ENCODE measurements at regions not wholly inside any gene's neighbourhood (a gene's known extent, or its start where the extent isn't known, plus 50 kb on each side); places are given as distances from the start of the nearest gene placed in this dataset.

- TF ChIP-seq CREB1 (CRISPR knock-in tag; IDR thresholded peaks at IDR 0.05; ENCODE audit: low read depth), result no peak
- TF ChIP-seq, protein P1, sequence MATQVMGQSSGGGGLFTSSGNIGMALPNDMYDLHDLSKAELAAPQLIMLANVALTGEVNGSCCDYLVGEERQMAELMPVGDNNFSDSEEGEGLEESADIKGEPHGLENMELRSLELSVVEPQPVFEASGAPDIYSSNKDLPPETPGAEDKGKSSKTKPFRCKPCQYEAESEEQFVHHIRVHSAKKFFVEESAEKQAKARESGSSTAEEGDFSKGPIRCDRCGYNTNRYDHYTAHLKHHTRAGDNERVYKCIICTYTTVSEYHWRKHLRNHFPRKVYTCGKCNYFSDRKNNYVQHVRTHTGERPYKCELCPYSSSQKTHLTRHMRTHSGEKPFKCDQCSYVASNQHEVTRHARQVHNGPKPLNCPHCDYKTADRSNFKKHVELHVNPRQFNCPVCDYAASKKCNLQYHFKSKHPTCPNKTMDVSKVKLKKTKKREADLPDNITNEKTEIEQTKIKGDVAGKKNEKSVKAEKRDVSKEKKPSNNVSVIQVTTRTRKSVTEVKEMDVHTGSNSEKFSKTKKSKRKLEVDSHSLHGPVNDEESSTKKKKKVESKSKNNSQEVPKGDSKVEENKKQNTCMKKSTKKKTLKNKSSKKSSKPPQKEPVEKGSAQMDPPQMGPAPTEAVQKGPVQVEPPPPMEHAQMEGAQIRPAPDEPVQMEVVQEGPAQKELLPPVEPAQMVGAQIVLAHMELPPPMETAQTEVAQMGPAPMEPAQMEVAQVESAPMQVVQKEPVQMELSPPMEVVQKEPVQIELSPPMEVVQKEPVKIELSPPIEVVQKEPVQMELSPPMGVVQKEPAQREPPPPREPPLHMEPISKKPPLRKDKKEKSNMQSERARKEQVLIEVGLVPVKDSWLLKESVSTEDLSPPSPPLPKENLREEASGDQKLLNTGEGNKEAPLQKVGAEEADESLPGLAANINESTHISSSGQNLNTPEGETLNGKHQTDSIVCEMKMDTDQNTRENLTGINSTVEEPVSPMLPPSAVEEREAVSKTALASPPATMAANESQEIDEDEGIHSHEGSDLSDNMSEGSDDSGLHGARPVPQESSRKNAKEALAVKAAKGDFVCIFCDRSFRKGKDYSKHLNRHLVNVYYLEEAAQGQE (IDR thresholded peaks at IDR 0.05; ENCODE audit: unreplicated experiment), result no peak
- no peak for TF ChIP-seq EZH2phosphoT487 (IDR thresholded peaks at IDR 0.05; ENCODE audit: unreplicated experiment)
- no peak for TF ChIP-seq ZNF114 (CRISPR knock-in tag; IDR thresholded peaks at IDR 0.05)
- no peak for TF ChIP-seq ZNF462 (CRISPR knock-in tag; IDR thresholded peaks at IDR 0.05)
- no peak for TF ChIP-seq NANOG (IDR thresholded peaks at IDR 0.05; ENCODE audit: borderline replicate concordance)
- TF ChIP-seq CTCF (conservative IDR thresholded peaks at IDR 0.05; ENCODE audit: low read depth in 2 of 2), result no peak
- TF ChIP-seq EZH2 (IDR thresholded peaks at IDR 0.05; ENCODE audit: low read depth, unreplicated experiment), result no peak
- TF ChIP-seq POLR2AphosphoS5 (IDR thresholded peaks at IDR 0.05; ENCODE audit: low read depth), result no peak
Measured at GRCh38 chr1:5311147-5311546, 656.7 kb downstream of the AJAP1 start.

More at GRCh38 chr1:5311147-5311546, 656.7 kb downstream of the AJAP1 start:
- Histone ChIP-seq H3K4me1 (ENCODE audit: insufficient read depth) (no peaks in the 10 kb centered on the region), H3K4me3 (no peak overlapping the region), H3K36me3 (ENCODE audit: insufficient read depth) (no peaks in the 10 kb centered on the region; the same call in 1 of the 2 replicates), H3F3A (replicated peaks; ENCODE audit: low read depth) (no peaks in the 10 kb centered on the region), H3K4me2 (no peak overlapping the region), H2AFZ (no peak overlapping the region), H3K27ac (ENCODE audit: low read depth) (no peak overlapping the region), H4K20me1 (replicated peaks; ENCODE audit: insufficient read depth) (no peaks in the 10 kb centered on the region), H3K27me3 (ENCODE audit: insufficient read depth) (no peaks in the 10 kb centered on the region), H3K9me2 (ENCODE audit: insufficient read depth) (no peaks in the 10 kb centered on the region), H3K79me2 (replicated peaks; ENCODE audit: insufficient read depth) (no peaks in the 10 kb centered on the region)
- Mint-ChIP-seq H3K27me3 (ENCODE audit: insufficient read depth, low read depth, poor library complexity) (peaks cover 6% of the 10 kb centered on the region), H3K27ac (no peak overlapping the region), H3K9me3 (no peaks in the 10 kb centered on the region), H3K4me1 (peaks cover 6% of the 10 kb centered on the region; the same call in 2 of the 3 replicates), H3K4me3 (no peak overlapping the region), H3K36me3 (ENCODE audit: low read depth) (no peaks in the 10 kb centered on the region)
- ATAC-seq, result no peak
- DNase-seq (ENCODE audit: low spot score), result no peak
